NCI-H1436 treated with DMSO at 0.1 percent for 48 hours (cell line): ENCODE measurements at regions not wholly inside any gene's neighbourhood (a gene's known extent, or its start where the extent isn't known, plus 50 kb on each side); places are given as distances from the start of the nearest gene placed in this dataset.
"Not testable (repeated sequence)": the region's sequence is repeated elsewhere in the genome, so short reads cannot be mapped to it uniquely, and the experiment has no call there.

ENCODE experiments used
- DNase-seq: peaks from one replicate; lab custom pipeline; 2025; lab: John Stamatoyannopoulos, UW

- no peak for DNase-seq
Observed at GRCh38 chr3:72082776-72083462, 298.0 kb upstream of the PROK2 start.

GRCh38 chr3:72082186-72082715 is 297.3 kb upstream of the PROK2 start:
- DNase-seq = no peak

- no peak for DNase-seq
Observed at GRCh38 chr3:72081471-72082185, 296.7 kb upstream of the PROK2 start.

GRCh38 chr3:72080800-72081199 is 295.9 kb upstream of the PROK2 start:
- no peak for DNase-seq

GRCh38 chr3:72080095-72080494 is 295.1 kb upstream of the PROK2 start:
- DNase-seq = no peak

GRCh38 chr3:72079369-72079872 is 294.5 kb upstream of the PROK2 start:
- DNase-seq = no peak

GRCh38 chr3:72078676-72079368 is 293.9 kb upstream of the PROK2 start:
- DNase-seq = no peak

GRCh38 chr3:72077473-72078259 is 292.7 kb upstream of the PROK2 start:
- DNase-seq = no peak

- not testable (repeated sequence) for DNase-seq
Observed at GRCh38 chr3:72075848-72076247, 290.9 kb upstream of the PROK2 start.

GRCh38 chr3:72071624-72072023 is 286.7 kb upstream of the PROK2 start:
- no peak for DNase-seq

GRCh38 chr3:72070005-72070404 is 285.1 kb upstream of the PROK2 start:
- no peak for DNase-seq

- no peak for DNase-seq
Observed at GRCh38 chr3:72069543-72069942, 284.6 kb upstream of the PROK2 start.

- no peak for DNase-seq
Observed at GRCh38 chr3:72068621-72069020, 283.7 kb upstream of the PROK2 start.

- no peak for DNase-seq
Observed at GRCh38 chr3:72067721-72068120, 282.8 kb upstream of the PROK2 start.

GRCh38 chr3:72065872-72066641 is 281.1 kb upstream of the PROK2 start:
- DNase-seq = no peak

GRCh38 chr3:72065236-72065635 is 280.3 kb upstream of the PROK2 start:
- DNase-seq = no peak

GRCh38 chr3:72064727-72065126 is 279.8 kb upstream of the PROK2 start:
- DNase-seq = not testable (repeated sequence)

- DNase-seq = no peak
Observed at GRCh38 chr3:72062017-72062416, 277.1 kb upstream of the PROK2 start.

GRCh38 chr3:72060447-72061034 is 275.6 kb upstream of the PROK2 start:
- no peak for DNase-seq

GRCh38 chr3:72058493-72059081 is 273.6 kb upstream of the PROK2 start:
- DNase-seq = no peak
